ENCODE measurements at regions not wholly inside any gene's neighbourhood (a gene's known extent, or its start where the extent isn't known, plus 50 kb on each side); places are given as distances from the start of the nearest gene placed in this dataset.

DNA sequence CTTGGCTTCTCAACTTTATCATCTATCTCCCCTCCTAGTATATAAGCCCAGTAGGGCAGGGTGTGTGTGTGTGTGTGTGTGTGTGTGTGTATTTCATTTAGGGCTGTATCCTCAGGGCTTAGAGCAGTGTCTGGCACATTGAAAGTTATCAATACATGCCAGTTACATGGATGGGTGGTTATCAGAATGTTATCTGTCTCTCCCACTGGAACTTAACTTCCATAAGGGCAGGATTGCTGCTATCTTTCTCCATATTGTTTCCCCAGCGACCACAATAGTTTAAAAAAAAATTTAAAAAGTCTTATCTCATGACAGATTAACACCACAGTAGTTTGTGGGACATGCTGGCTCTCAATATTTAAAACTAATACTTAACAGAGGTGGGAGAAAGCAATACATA is 488.9 kb downstream of the PLCL1 start:
- Histone ChIP-seq H3K9ac (replicated peaks; ENCODE audit: extremely low read depth, insufficient read depth, low read length) (no peak overlapping the region), H3K4me3 (replicated peaks in 1 of 3; ENCODE audit: insufficient read depth in 1 of 3, low read depth in 1 of 3, low read length in 3 of 3) (no peak overlapping the region), H3K36me3 (ENCODE audit: control insufficient read depth in 2 of 2, extremely low read depth in 1 of 2, insufficient read depth in 2 of 2, low read length in 2 of 2) (no peaks in the 10 kb centered on the region), H3K27ac (ENCODE audit: insufficient read depth, low read depth, low read length) (no peak overlapping the region), H4K20me1 (replicated peaks; ENCODE audit: control insufficient read depth, extremely low read depth, insufficient read depth, low read length) (no peaks in the 10 kb centered on the region), H3K79me2 (ENCODE audit: control insufficient read depth, insufficient read depth, low read length) (no peaks in the 10 kb centered on the region), H3K9me3 (replicated peaks; ENCODE audit: control insufficient read depth, insufficient read depth, low read length) (no peaks in the 10 kb centered on the region), H3K9me1 (replicated peaks; ENCODE audit: control insufficient read depth, extremely low read depth, insufficient read depth, low read length) (no peaks in the 10 kb centered on the region), H3K4me2 (ENCODE audit: insufficient read depth, low read length) (no peak overlapping the region), H3K4me1 (ENCODE audit: control insufficient read depth, extremely low read depth, insufficient read depth, low read length) (no peaks in the 10 kb centered on the region), H2AFZ (ENCODE audit: low read depth, low read length) (no peak overlapping the region), H3K27me3 (ENCODE audit: control insufficient read depth in 2 of 2, insufficient read depth in 2 of 2, low read length in 2 of 2) (peaks cover 0 to 2% of the 10 kb centered on the region in 2 experiments)
- no peak for DNase-seq (ENCODE audit: low read depth, low spot score)
- CTCF ChIA-PET = no interaction called here
- no TSS peak for BruUV-seq (replicated peaks)
- intact Hi-C loops (cut with micrococcal nuclease) (no loop called here), dilution Hi-C loops (cut with MboI; ENCODE audit: extremely low pct_ligation_motif_present, low sequenced_read_pairs) (no loop called here)
- TF ChIP-seq, protein P1, sequence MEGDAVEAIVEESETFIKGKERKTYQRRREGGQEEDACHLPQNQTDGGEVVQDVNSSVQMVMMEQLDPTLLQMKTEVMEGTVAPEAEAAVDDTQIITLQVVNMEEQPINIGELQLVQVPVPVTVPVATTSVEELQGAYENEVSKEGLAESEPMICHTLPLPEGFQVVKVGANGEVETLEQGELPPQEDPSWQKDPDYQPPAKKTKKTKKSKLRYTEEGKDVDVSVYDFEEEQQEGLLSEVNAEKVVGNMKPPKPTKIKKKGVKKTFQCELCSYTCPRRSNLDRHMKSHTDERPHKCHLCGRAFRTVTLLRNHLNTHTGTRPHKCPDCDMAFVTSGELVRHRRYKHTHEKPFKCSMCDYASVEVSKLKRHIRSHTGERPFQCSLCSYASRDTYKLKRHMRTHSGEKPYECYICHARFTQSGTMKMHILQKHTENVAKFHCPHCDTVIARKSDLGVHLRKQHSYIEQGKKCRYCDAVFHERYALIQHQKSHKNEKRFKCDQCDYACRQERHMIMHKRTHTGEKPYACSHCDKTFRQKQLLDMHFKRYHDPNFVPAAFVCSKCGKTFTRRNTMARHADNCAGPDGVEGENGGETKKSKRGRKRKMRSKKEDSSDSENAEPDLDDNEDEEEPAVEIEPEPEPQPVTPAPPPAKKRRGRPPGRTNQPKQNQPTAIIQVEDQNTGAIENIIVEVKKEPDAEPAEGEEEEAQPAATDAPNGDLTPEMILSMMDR (IDR thresholded peaks at IDR 0.05; ENCODE audit: extremely low read depth in 1 of 2, insufficient read depth in 1 of 2, low read depth in 1 of 2, low read length in 2 of 2) = no peak
- TF ChIP-seq POLR2AphosphoS5 (IDR thresholded peaks at IDR 0.05; ENCODE audit: insufficient read depth, low read depth, low read length) (no peak), FOS (IDR thresholded peaks at IDR 0.05; ENCODE audit: borderline replicate concordance, insufficient read depth, low read length) (no peak), GATA2 (IDR thresholded peaks at IDR 0.05; ENCODE audit: insufficient read depth, insufficient read length, low read depth, low read length) (no peak), EZH2 (IDR thresholded peaks at IDR 0.05; ENCODE audit: borderline replicate concordance, low read depth, low read length, severe bottlenecking) (no peak), POLR2A (IDR thresholded peaks at IDR 0.05; ENCODE audit: low read depth, low read length) (no peak), MYC (IDR thresholded peaks at IDR 0.05; ENCODE audit: low read depth, low read length) (no peak), JUN (IDR thresholded peaks at IDR 0.05; ENCODE audit: borderline replicate concordance, insufficient read depth, insufficient read length, low read depth) (no peak)
- TF ChIP-seq, protein P2, sequence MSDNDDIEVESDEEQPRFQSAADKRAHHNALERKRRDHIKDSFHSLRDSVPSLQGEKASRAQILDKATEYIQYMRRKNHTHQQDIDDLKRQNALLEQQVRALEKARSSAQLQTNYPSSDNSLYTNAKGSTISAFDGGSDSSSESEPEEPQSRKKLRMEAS (IDR thresholded peaks at IDR 0.05; ENCODE audit: insufficient read depth, insufficient read length) = no peak
- FAIRE-seq = no peak
- POLR2A ChIA-PET = no interaction called here
